ENCODE measurements at regions not wholly inside any gene's neighbourhood (a gene's known extent, or its start where the extent isn't known, plus 50 kb on each side); places are given as distances from the start of the nearest gene placed in this dataset.

DNA sequence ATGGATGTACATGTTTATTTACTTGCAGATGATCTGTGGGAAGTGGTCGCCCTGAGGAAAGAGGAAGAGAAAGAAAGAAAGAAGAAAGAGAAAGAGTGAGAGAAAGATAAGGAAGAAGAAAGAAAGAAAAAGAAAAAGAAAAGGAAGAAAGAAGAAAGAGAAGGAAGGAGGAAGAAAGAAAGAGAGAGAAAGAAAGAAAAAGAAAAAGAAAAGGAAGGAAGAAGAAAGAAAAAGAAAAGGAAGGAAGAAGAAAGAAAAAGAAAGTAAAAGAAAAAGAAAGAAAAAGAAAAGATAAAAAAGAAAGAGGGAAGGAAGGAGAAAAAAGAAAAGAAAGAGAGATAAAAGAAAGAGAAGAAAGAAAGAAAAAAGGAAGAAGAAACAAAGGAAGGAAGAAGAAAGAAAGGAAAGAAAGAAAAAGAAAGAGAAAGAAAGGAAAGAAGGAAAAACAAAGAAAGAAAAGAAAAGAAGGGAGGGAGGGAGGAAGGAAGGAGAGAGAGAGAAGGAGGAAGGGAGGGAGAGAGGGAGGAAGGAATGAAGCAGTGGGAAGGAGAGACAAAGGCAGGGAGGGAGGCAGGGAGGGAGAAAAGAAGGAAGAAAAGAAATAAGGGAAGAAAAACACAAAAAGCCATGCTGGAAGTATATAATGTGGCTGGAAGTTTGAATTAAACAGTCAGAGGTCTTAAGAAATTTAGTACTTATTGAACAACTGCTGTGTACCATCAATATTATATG, 976.6 kb downstream of the FAM181B start:
- TF ChIP-seq CEBPB (IDR thresholded peaks at IDR 0.05; ENCODE audit: low read depth, low read length) (no peak), RAD21 (IDR thresholded peaks at IDR 0.05; ENCODE audit: low read length) (no peak), NFE2L2 (IDR thresholded peaks at IDR 0.05; ENCODE audit: low read depth, low read length) (no peak), MAZ (IDR thresholded peaks at IDR 0.05; ENCODE audit: borderline replicate concordance, low read depth, low read length) (no peak), POLR2A (IDR thresholded peaks at IDR 0.05; ENCODE audit: low read depth, low read length) (no peak), BHLHE40 (IDR thresholded peaks at IDR 0.05; ENCODE audit: low read depth, low read length) (no peak), FOS (IDR thresholded peaks at IDR 0.05; ENCODE audit: low read depth, low read length) (no peak), CHD1 (IDR thresholded peaks at IDR 0.05; ENCODE audit: low read depth, low read length) (no peak), MAFK (IDR thresholded peaks at IDR 0.05; ENCODE audit: low read depth, low read length) (no peak), RCOR1 (IDR thresholded peaks at IDR 0.05; ENCODE audit: insufficient replicate concordance, low read length) (no peak), MXI1 (IDR thresholded peaks at IDR 0.05; ENCODE audit: borderline replicate concordance, low read depth, low read length) (no peak), RFX5 (IDR thresholded peaks at IDR 0.05; ENCODE audit: low read depth, low read length) (no peak)
- TF ChIP-seq, protein P1, sequence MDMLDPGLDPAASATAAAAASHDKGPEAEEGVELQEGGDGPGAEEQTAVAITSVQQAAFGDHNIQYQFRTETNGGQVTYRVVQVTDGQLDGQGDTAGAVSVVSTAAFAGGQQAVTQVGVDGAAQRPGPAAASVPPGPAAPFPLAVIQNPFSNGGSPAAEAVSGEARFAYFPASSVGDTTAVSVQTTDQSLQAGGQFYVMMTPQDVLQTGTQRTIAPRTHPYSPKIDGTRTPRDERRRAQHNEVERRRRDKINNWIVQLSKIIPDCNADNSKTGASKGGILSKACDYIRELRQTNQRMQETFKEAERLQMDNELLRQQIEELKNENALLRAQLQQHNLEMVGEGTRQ (IDR thresholded peaks at IDR 0.05; ENCODE audit: low read depth, low read length) = no peak
- TF ChIP-seq, protein P2, sequence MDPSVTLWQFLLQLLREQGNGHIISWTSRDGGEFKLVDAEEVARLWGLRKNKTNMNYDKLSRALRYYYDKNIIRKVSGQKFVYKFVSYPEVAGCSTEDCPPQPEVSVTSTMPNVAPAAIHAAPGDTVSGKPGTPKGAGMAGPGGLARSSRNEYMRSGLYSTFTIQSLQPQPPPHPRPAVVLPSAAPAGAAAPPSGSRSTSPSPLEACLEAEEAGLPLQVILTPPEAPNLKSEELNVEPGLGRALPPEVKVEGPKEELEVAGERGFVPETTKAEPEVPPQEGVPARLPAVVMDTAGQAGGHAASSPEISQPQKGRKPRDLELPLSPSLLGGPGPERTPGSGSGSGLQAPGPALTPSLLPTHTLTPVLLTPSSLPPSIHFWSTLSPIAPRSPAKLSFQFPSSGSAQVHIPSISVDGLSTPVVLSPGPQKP (IDR thresholded peaks at IDR 0.05; ENCODE audit: borderline replicate concordance, low read depth, low read length) = no peak
- TF ChIP-seq, protein P3, sequence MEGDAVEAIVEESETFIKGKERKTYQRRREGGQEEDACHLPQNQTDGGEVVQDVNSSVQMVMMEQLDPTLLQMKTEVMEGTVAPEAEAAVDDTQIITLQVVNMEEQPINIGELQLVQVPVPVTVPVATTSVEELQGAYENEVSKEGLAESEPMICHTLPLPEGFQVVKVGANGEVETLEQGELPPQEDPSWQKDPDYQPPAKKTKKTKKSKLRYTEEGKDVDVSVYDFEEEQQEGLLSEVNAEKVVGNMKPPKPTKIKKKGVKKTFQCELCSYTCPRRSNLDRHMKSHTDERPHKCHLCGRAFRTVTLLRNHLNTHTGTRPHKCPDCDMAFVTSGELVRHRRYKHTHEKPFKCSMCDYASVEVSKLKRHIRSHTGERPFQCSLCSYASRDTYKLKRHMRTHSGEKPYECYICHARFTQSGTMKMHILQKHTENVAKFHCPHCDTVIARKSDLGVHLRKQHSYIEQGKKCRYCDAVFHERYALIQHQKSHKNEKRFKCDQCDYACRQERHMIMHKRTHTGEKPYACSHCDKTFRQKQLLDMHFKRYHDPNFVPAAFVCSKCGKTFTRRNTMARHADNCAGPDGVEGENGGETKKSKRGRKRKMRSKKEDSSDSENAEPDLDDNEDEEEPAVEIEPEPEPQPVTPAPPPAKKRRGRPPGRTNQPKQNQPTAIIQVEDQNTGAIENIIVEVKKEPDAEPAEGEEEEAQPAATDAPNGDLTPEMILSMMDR (conservative IDR thresholded peaks at IDR 0.05; ENCODE audit: low read depth, low read length) = no peak
- no peak for DNase-seq

More for the DNA sequence above, 976.6 kb downstream of the FAM181B start:
- Histone ChIP-seq H3K9me3 (ENCODE audit: control insufficient read depth, insufficient read depth, low read length) (no peaks in the 10 kb centered on the region; the same call in 1 of the 2 replicates), H4K8ac (ENCODE audit: low read depth in 2 of 2, low read length in 2 of 2) (no peak overlapping the region), H3K56ac (ENCODE audit: extremely low read depth, insufficient read depth, low read length) (no peak overlapping the region), H3K27me3 (ENCODE audit: control insufficient read depth, insufficient read depth, low read length) (no peaks in the 10 kb centered on the region), H2AK5ac (ENCODE audit: low read depth, low read length) (no peak overlapping the region), H3K23ac (ENCODE audit: low read depth, low read length) (no peak overlapping the region), H2BK120ac (ENCODE audit: low read depth, low read length) (no peak overlapping the region), H4K20me1 (ENCODE audit: insufficient read depth, low read length) (no peaks in the 10 kb centered on the region), H2BK15ac (ENCODE audit: low read depth, low read length) (no peak overlapping the region), H2AK9ac (replicated peaks; ENCODE audit: low read depth, low read length, poor library complexity) (no peak overlapping the region), H4K5ac (ENCODE audit: low read depth, low read length) (no peak overlapping the region), H3K14ac (replicated peaks; ENCODE audit: low read depth, low read length) (no peak overlapping the region), H3K4me1 (ENCODE audit: control insufficient read depth, insufficient read depth, low read length) (no peaks in the 10 kb centered on the region), H3K27ac (ENCODE audit: insufficient read depth, low read length) (no peak overlapping the region), H4K91ac (ENCODE audit: insufficient read depth, low read depth, low read length) (no peak overlapping the region), H3K79me1 (ENCODE audit: low read depth in 1 of 2, low read length in 2 of 2) (no peaks in the 10 kb centered on the region), H2AFZ (replicated peaks; ENCODE audit: low read length, poor library complexity) (no peak overlapping the region), H3K18ac (ENCODE audit: low read depth, low read length) (no peak overlapping the region), H3K4me2 (ENCODE audit: low read depth, low read length) (no peak overlapping the region), H3K36me3 (ENCODE audit: control insufficient read depth, insufficient read depth, low read length) (no peaks in the 10 kb centered on the region), H3K9me1 (ENCODE audit: insufficient read depth, low read length) (no peaks in the 10 kb centered on the region), H2BK20ac (ENCODE audit: low read depth, low read length) (no peak overlapping the region), H3K9ac (ENCODE audit: low read depth, low read length) (no peak overlapping the region), H3K4me3 (ENCODE audit: insufficient read depth, low read depth, low read length) (no peak overlapping the region), H2BK5ac (ENCODE audit: low read depth, low read length, poor library complexity, severe bottlenecking) (no peak overlapping the region), H3K4ac (ENCODE audit: low read depth, low read length) (no peak overlapping the region)
- ChIA-PET POLR2A (ENCODE audit: unreplicated experiment) (no interaction called here), CTCF (no interaction called here)
- no CpG with 5 or more reads among the region's 1 CpG for WGBS, 2 experiments (ENCODE audit: extremely low coverage in 2 of 2, insufficient read length in 1 of 2)
- in situ Hi-C loops (cut with MboI; ENCODE audit: low sequenced_read_pairs) = no loop called here
- no peak for ATAC-seq (ENCODE audit: low read depth)
- no TSS peak for BruUV-seq (replicated peaks)
- dilution Hi-C loops (cut with HindIII; ENCODE audit: low sequenced_read_pairs, unreplicated experiment) = no loop called here
- intact Hi-C loops (cut with micrococcal nuclease) = no loop called here
